SH-SY5Y (cell line): ENCODE measurements at regions not wholly inside any gene's neighbourhood (a gene's known extent, or its start where the extent isn't known, plus 50 kb on each side); places are given as distances from the start of the nearest gene placed in this dataset.

Experiments
- GATA2 ChIP-seq: IDR thresholded peaks from 2 replicates; pipeline ENCODE4 v1.6.1; 2011; ENCODE audit warnings: mild to moderate bottlenecking, low read depth, low read length
- GATA3 ChIP-seq: IDR thresholded peaks from 2 replicates; pipeline ENCODE4 v1.6.1; 2011; ENCODE audit warnings: low read depth, mild to moderate bottlenecking, low read length, moderate library complexity

- TF ChIP-seq GATA2 = no peak
- no peak for TF ChIP-seq GATA3
These were observed 450.1 kb downstream of the SLC4A3 start for GRCh38 chr2:220077488-220077887.
